ENCODE measurements at regions not wholly inside any gene's neighbourhood (a gene's known extent, or its start where the extent isn't known, plus 50 kb on each side); places are given as distances from the start of the nearest gene placed in this dataset.

GRCh38 chr18:46295416-46295815 is 191.2 kb downstream of the HAUS1 start:
- DNase-seq (ENCODE audit: low spot score): no peak

GRCh38 chr18:46296656-46297055 is 192.5 kb downstream of the HAUS1 start:
- DNase-seq (ENCODE audit: low spot score): no peak

- DNase-seq (ENCODE audit: low spot score): no peak
These were observed 192.9 kb downstream of the HAUS1 start for GRCh38 chr18:46297124-46297523.

- DNase-seq (ENCODE audit: low spot score): no peak
These were observed 193.4 kb downstream of the HAUS1 start for GRCh38 chr18:46297621-46298020.

GRCh38 chr18:46298511-46298910 is 194.3 kb downstream of the HAUS1 start:
- DNase-seq (ENCODE audit: low spot score): no peak

GRCh38 chr18:46299465-46300008 is 195.4 kb downstream of the HAUS1 start:
- DNase-seq (ENCODE audit: low spot score): no peak

- no peak for DNase-seq (ENCODE audit: low spot score)
These were observed 196.9 kb downstream of the HAUS1 start for GRCh38 chr18:46301081-46301480.

GRCh38 chr18:46301571-46301970 is 197.4 kb downstream of the HAUS1 start:
- no peak for DNase-seq (ENCODE audit: low spot score)

GRCh38 chr18:46302528-46303485 is 198.6 kb downstream of the HAUS1 start:
- DNase-seq (ENCODE audit: low spot score): no peak

GRCh38 chr18:46310258-46310657 is 206.1 kb downstream of the HAUS1 start:
- no peak for DNase-seq (ENCODE audit: low spot score)

- no peak for DNase-seq (ENCODE audit: low spot score)
These were observed 206.6 kb downstream of the HAUS1 start for GRCh38 chr18:46310675-46311345.

- no peak for DNase-seq (ENCODE audit: low spot score)
These were observed 207.3 kb downstream of the HAUS1 start for GRCh38 chr18:46311491-46311890.

GRCh38 chr18:46312221-46312620 is 208.0 kb downstream of the HAUS1 start:
- no peak for DNase-seq (ENCODE audit: low spot score)

GRCh38 chr18:46313521-46313920 is 209.3 kb downstream of the HAUS1 start:
- no peak for DNase-seq (ENCODE audit: low spot score)

- DNase-seq (ENCODE audit: low spot score): no peak
These were observed 209.8 kb downstream of the HAUS1 start for GRCh38 chr18:46314011-46314410.

- DNase-seq (ENCODE audit: low spot score): no peak
These were observed 211.0 kb downstream of the HAUS1 start for GRCh38 chr18:46315161-46315560.

- DNase-seq (ENCODE audit: low spot score): no peak
These were observed 214.2 kb downstream of the HAUS1 start for GRCh38 chr18:46318356-46318755.

GRCh38 chr18:46319783-46320182 is 215.6 kb downstream of the HAUS1 start:
- peak; percentile 17 for DNase-seq (ENCODE audit: low spot score)

- no peak for DNase-seq (ENCODE audit: low spot score)
These were observed 216.1 kb downstream of the HAUS1 start for GRCh38 chr18:46320297-46320696.

- peak; percentile 69 for DNase-seq (ENCODE audit: low spot score)
These were observed 216.9 kb downstream of the HAUS1 start for GRCh38 chr18:46320928-46321711.

- peak; percentile 22 for DNase-seq (ENCODE audit: low spot score)
These were observed 217.8 kb downstream of the HAUS1 start for GRCh38 chr18:46321955-46322354.

GRCh38 chr18:46322411-46322891 is 218.3 kb downstream of the HAUS1 start:
- DNase-seq (ENCODE audit: low spot score): peak; percentile 67
